ENCODE measurements at regions not wholly inside any gene's neighbourhood (a gene's known extent, or its start where the extent isn't known, plus 50 kb on each side); places are given as distances from the start of the nearest gene placed in this dataset.
"Not testable (repeated sequence)": the region's sequence is repeated elsewhere in the genome, so short reads cannot be mapped to it uniquely, and the experiment has no call there.

- no peak for DNase-seq
Measured at GRCh38 chr4:89491761-89492160, 184.2 kb upstream of the GPRIN3 start.

GRCh38 chr4:89489921-89490431 is 182.4 kb upstream of the GPRIN3 start:
- not testable (repeated sequence) for DNase-seq

GRCh38 chr4:89489338-89489771 is 181.8 kb upstream of the GPRIN3 start:
- no peak for DNase-seq

- no peak for DNase-seq
Measured at GRCh38 chr4:89488736-89489135, 181.1 kb upstream of the GPRIN3 start.

- DNase-seq, result no peak
Measured at GRCh38 chr4:89486673-89487072, 179.1 kb upstream of the GPRIN3 start.

GRCh38 chr4:89486042-89486441 is 178.4 kb upstream of the GPRIN3 start:
- DNase-seq, result no peak

GRCh38 chr4:89483833-89484232 is 176.2 kb upstream of the GPRIN3 start:
- no peak for DNase-seq

GRCh38 chr4:89482926-89483595 is 175.5 kb upstream of the GPRIN3 start:
- no peak for DNase-seq

GRCh38 chr4:89482251-89482650 is 174.7 kb upstream of the GPRIN3 start:
- peak; percentile 27 for DNase-seq

- DNase-seq, result peak; percentile 91
Measured at GRCh38 chr4:89469930-89470375, 162.4 kb upstream of the GPRIN3 start.

- DNase-seq, result peak; percentile 2
Measured at GRCh38 chr4:89469516-89469915, 161.9 kb upstream of the GPRIN3 start.

GRCh38 chr4:89468602-89469001 is 161.0 kb upstream of the GPRIN3 start:
- no peak for DNase-seq

GRCh38 chr4:89463341-89463740 is 155.7 kb upstream of the GPRIN3 start:
- no peak for DNase-seq

- no peak for DNase-seq
Measured at GRCh38 chr4:89447543-89447942, 139.9 kb upstream of the GPRIN3 start.

- no peak for DNase-seq
Measured at GRCh38 chr4:89446193-89446592, 138.6 kb upstream of the GPRIN3 start.

GRCh38 chr4:89439533-89439932 is 131.9 kb upstream of the GPRIN3 start:
- no peak for DNase-seq

- peak; percentile 41 for DNase-seq
Measured at GRCh38 chr4:89438102-89438831, 130.7 kb upstream of the GPRIN3 start.

- DNase-seq, result peak; percentile 4
Measured at GRCh38 chr4:89434364-89434988, 126.9 kb upstream of the GPRIN3 start.

GRCh38 chr4:89427782-89428181 is 120.2 kb upstream of the GPRIN3 start:
- no peak for DNase-seq

GRCh38 chr4:89425023-89425422 is 117.4 kb upstream of the GPRIN3 start:
- DNase-seq, result no peak

GRCh38 chr4:89422441-89422990 is 114.9 kb upstream of the GPRIN3 start:
- DNase-seq, result no peak

- no peak for DNase-seq
Measured at GRCh38 chr4:89420507-89420906, 112.9 kb upstream of the GPRIN3 start.

GRCh38 chr4:89419111-89419695 is 111.6 kb upstream of the GPRIN3 start:
- no peak for DNase-seq

Measured in EL (cell line).